SK-N-SH (cell line): ENCODE measurements at regions not wholly inside any gene's neighbourhood (a gene's known extent, or its start where the extent isn't known, plus 50 kb on each side); places are given as distances from the start of the nearest gene placed in this dataset.

Source experiments
- CTCF ChIA-PET: fragments of 300-600, 350-600 bp; formaldehyde crosslinking; extraction: SDS; loops from one replicate; lab custom pipeline; 2021; lab: Yijun Ruan, JAX
- POLR2A ChIA-PET: fragments of 350-600 bp; sonication (Branson Sonifier 250); formaldehyde crosslinking; extraction: SDS; loops from one replicate; lab custom pipeline; 2020; ENCODE audit warnings: antibody characterized with exemption, inconsistent platforms; lab: Yijun Ruan, JAX
- DNase-seq: peaks from one replicate; pipeline ENCODE4 v3.0.0; 2012
- H2AFZ ChIP-seq: fragments of 200-600 bp; sonication (generic); 2 replicates; pipeline ENCODE4 v1.8.1; 2016; ENCODE audit warnings: antibody characterized with exemption, mild to moderate bottlenecking, low read depth
- H3F3A ChIP-seq: fragments of 200-600 bp; sonication (generic); replicated peaks from 2 replicates; pipeline ENCODE3; 2016; ENCODE audit warnings: antibody characterized with exemption, mild to moderate bottlenecking; ENCODE audit not compliant: insufficient read depth
- H3K27ac ChIP-seq, 2 experiments: fragments of 200-500 bp in 1 of 2; fragments of 200-600 bp in 1 of 2; sonication (Bioruptor generic) in 1 of 2; sonication (generic), shearing (Covaris generic) in 1 of 2; 2 replicates each; pipeline versions ENCODE4 v1.5.1 to v1.6.1; 2014 to 2016; ENCODE audit warnings: low read depth in 2 of 2, inconsistent platforms in 1 of 2, low read length in 1 of 2, mild to moderate bottlenecking in 1 of 2, mixed read lengths in 1 of 2
- H3K27me3 ChIP-seq: fragments of 200-600 bp; sonication (generic), shearing (Covaris generic); 2 replicates; pipeline ENCODE4 v1.6.1; 2016; ENCODE audit warnings: mixed run types; ENCODE audit not compliant: insufficient read depth
- H3K36me3 ChIP-seq, 2 experiments: fragments of 200-500 bp in 1 of 2; fragments of 200-600 bp in 1 of 2; sonication (Bioruptor generic) in 1 of 2; sonication (generic) in 1 of 2; replicated peaks in 1 of 2; 2 replicates each; pipeline versions ENCODE3 to v1.5.1; 2014 to 2016; ENCODE audit warnings: low read length in 1 of 2, mild to moderate bottlenecking in 1 of 2; ENCODE audit not compliant: insufficient read depth in 2 of 2, control insufficient read depth in 1 of 2
- H3K4me1 ChIP-seq, 2 experiments: fragments of 200-500 bp in 1 of 2; fragments of 200-600 bp in 1 of 2; sonication (Bioruptor generic) in 1 of 2; sonication (generic), shearing (Covaris generic) in 1 of 2; 2 replicates each; pipeline versions ENCODE4 v1.5.1 to v1.6.1; 2014 to 2016; ENCODE audit warnings: low read depth in 1 of 2, low read length in 1 of 2, mixed run types in 1 of 2; ENCODE audit not compliant: insufficient read depth in 2 of 2, control insufficient read depth in 1 of 2
- H3K4me2 ChIP-seq: fragments of 200-600 bp; sonication (generic), shearing (Covaris generic); 2 replicates; pipeline ENCODE4 v1.6.1; 2017; ENCODE audit warnings: mixed run types
- H3K4me3 ChIP-seq, 2 experiments: fragments of 200-500 bp in 1 of 2; fragments of 200-600 bp in 1 of 2; sonication (Bioruptor generic) in 1 of 2; sonication (generic), shearing (Covaris generic) in 1 of 2; 2 replicates each; pipeline versions ENCODE4 v1.5.1 to v1.8.1; 2014 to 2016; ENCODE audit warnings: low read depth in 2 of 2, inconsistent platforms in 1 of 2, low read length in 1 of 2, mild to moderate bottlenecking in 1 of 2, mixed read lengths in 1 of 2, moderate library complexity in 1 of 2
- H3K79me2 ChIP-seq: fragments of 200-600 bp; sonication (generic); 2 replicates; pipeline ENCODE4 v1.8.1; 2017; ENCODE audit warnings: mild to moderate bottlenecking; ENCODE audit not compliant: insufficient read depth
- H3K9ac ChIP-seq: fragments of 200-600 bp; sonication (generic); 2 replicates; pipeline ENCODE4 v1.6.1; 2017; ENCODE audit warnings: mixed run types
- H3K9me2 ChIP-seq: fragments of 200-600 bp; sonication (generic); 2 replicates; pipeline ENCODE4 v1.6.1; 2017; ENCODE audit warnings: mixed run types
- H3K9me3 ChIP-seq: fragments of 200-600 bp; sonication (generic); 2 replicates; pipeline ENCODE4 v1.6.1; 2017; ENCODE audit warnings: mixed run types, mild to moderate bottlenecking, moderate library complexity
- H4K20me1 ChIP-seq: fragments of 200-600 bp; sonication (generic); 2 replicates; pipeline ENCODE4 v1.6.1; 2017; ENCODE audit warnings: mild to moderate bottlenecking, mixed run types; ENCODE audit not compliant: insufficient read depth
- CHD2 ChIP-seq: fragments of 150-350 bp; IDR thresholded peaks from 2 replicates; pipeline ENCODE4 v1.6.1; 2018; ENCODE audit warnings: low read length; ENCODE audit not compliant: partially characterized antibody
- EP300 ChIP-seq, 2 experiments: IDR thresholded peaks; 2 replicates each; pipeline versions ENCODE4 v1.4.0 to v1.6.1; 2012; ENCODE audit warnings: borderline replicate concordance in 1 of 2, low read depth in 1 of 2, low read length in 1 of 2
- EZH2phosphoT487 ChIP-seq: fragments of 200-600 bp; sonication (generic); IDR thresholded peaks from 2 replicates; pipeline ENCODE4 v1.6.1; 2017; ENCODE audit warnings: low read depth, mixed run types, mild to moderate bottlenecking, antibody characterized with exemption, moderate library complexity, borderline replicate concordance
- FOSL2 ChIP-seq: IDR thresholded peaks from 2 replicates; pipeline ENCODE4 v1.4.0; 2012; ENCODE audit warnings: low read depth, mild to moderate bottlenecking, moderate library complexity, borderline replicate concordance
- FOXJ3 ChIP-seq: sonication (generic); formaldehyde crosslinking; IDR thresholded peaks from 2 replicates; pipeline ENCODE4 v1.5.1; 2020; ENCODE audit warnings: mild to moderate bottlenecking, missing genetic modification reagents
- FOXM1 ChIP-seq: IDR thresholded peaks from 2 replicates; pipeline ENCODE4 v1.4.0; 2012; ENCODE audit warnings: low read depth, mild to moderate bottlenecking
- GABPA ChIP-seq: IDR thresholded peaks from 2 replicates; pipeline ENCODE4 v1.4.0; 2012; ENCODE audit warnings: low read depth, mild to moderate bottlenecking
- MXI1 ChIP-seq: IDR thresholded peaks from 2 replicates; pipeline ENCODE4 v1.6.1; 2012; ENCODE audit warnings: mild to moderate bottlenecking, low read depth, low read length, improper control_type of control experiment
- NFIC ChIP-seq: IDR thresholded peaks from 2 replicates; pipeline ENCODE4 v1.4.0; 2012; ENCODE audit warnings: borderline replicate concordance
- NRF1 ChIP-seq: IDR thresholded peaks from 2 replicates; pipeline ENCODE4 v1.6.1; 2012; ENCODE audit warnings: low read depth, mild to moderate bottlenecking, low read length
- PBX3 ChIP-seq: IDR thresholded peaks from 2 replicates; pipeline ENCODE4; 2012
- RAD21 ChIP-seq: IDR thresholded peaks from 2 replicates; pipeline ENCODE4 v1.6.1; 2012; ENCODE audit warnings: mild to moderate bottlenecking, low read length
- SMC3 ChIP-seq: IDR thresholded peaks from 2 replicates; pipeline ENCODE4 v1.6.1; 2012; ENCODE audit warnings: low read depth, low read length, improper control_type of control experiment
- TAF1 ChIP-seq: IDR thresholded peaks from 2 replicates; pipeline ENCODE4 v1.6.1; 2012; ENCODE audit warnings: low read depth, mild to moderate bottlenecking, low read length, moderate library complexity, borderline replicate concordance
- WGBS: methylation state at CpG from one replicate; pipeline ENCODE4 v1.1.6; 2017; ENCODE audit warnings: low lambda C conversion rate; 5-methylcytosine and 5-hydroxymethylcytosine counted together
- TF ChIP-seq, protein P1 (sequence below): fragments of 150-350 bp; IDR thresholded peaks from 2 replicates; pipeline ENCODE4 v1.6.1; 2017; ENCODE audit warnings: antibody characterized with exemption, low read length, low read depth, borderline replicate concordance
- TF ChIP-seq, protein P2 (sequence below): IDR thresholded peaks from 2 replicates; pipeline ENCODE4 v1.4.0; 2012; ENCODE audit warnings: low read depth, borderline replicate concordance
- TF ChIP-seq, protein P3 (sequence below): IDR thresholded peaks from 2 replicates; pipeline ENCODE4 v1.6.1; 2012; ENCODE audit warnings: mild to moderate bottlenecking, low read depth, low read length, moderate library complexity

DNA sequence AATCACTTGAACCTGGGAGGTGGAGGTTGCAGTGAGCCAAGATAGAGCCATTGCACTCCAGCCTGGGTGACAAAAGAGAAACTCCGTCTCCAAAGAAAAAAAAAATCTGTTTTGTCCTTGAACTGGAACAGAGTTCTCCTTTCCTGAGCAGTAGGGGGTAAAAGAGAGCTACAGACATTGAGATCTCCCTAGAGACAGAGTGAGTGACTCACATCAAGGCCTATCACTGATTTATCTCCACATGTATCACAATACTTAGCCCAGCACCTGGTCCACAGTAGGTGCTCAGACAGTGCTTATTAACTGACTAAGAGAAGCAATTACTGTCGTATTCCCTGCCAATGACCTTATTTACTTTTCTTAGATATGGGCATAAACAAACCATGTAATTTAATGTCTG is 354.1 kb upstream of the C1orf87 start:
- Histone ChIP-seq H3K4me2 (no peak overlapping the region), H3K27ac (no peak overlapping the region), H3K79me2 (no peaks in the 10 kb centered on the region), H3K27me3 (no peaks in the 10 kb centered on the region), H3F3A (no peaks in the 10 kb centered on the region), H4K20me1 (no peaks in the 10 kb centered on the region), H3K36me3 (no peaks in the 10 kb centered on the region), H2AFZ (no peak overlapping the region), H3K9ac (no peak overlapping the region), H3K4me1 (no peaks in the 10 kb centered on the region; a peak in 1 of 4 replicates), H3K9me3 (no peaks in the 10 kb centered on the region), H3K9me2 (no peaks in the 10 kb centered on the region), H3K4me3 (no peak overlapping the region)
- ChIA-PET POLR2A (no interaction called here), CTCF (no interaction called here)
- whole genome bisulfite sequencing = 49% methylated on average over 2 of the region's 2 CpGs
- DNase-seq = no peak
- TF ChIP-seq SMC3 (no peak), TAF1 (no peak), EZH2phosphoT487 (no peak), FOXJ3 (CRISPR knock-in tag) (no peak), NRF1 (no peak)
- TF ChIP-seq, protein P1, sequence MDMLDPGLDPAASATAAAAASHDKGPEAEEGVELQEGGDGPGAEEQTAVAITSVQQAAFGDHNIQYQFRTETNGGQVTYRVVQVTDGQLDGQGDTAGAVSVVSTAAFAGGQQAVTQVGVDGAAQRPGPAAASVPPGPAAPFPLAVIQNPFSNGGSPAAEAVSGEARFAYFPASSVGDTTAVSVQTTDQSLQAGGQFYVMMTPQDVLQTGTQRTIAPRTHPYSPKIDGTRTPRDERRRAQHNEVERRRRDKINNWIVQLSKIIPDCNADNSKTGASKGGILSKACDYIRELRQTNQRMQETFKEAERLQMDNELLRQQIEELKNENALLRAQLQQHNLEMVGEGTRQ = no peak
- TF ChIP-seq, protein P2, sequence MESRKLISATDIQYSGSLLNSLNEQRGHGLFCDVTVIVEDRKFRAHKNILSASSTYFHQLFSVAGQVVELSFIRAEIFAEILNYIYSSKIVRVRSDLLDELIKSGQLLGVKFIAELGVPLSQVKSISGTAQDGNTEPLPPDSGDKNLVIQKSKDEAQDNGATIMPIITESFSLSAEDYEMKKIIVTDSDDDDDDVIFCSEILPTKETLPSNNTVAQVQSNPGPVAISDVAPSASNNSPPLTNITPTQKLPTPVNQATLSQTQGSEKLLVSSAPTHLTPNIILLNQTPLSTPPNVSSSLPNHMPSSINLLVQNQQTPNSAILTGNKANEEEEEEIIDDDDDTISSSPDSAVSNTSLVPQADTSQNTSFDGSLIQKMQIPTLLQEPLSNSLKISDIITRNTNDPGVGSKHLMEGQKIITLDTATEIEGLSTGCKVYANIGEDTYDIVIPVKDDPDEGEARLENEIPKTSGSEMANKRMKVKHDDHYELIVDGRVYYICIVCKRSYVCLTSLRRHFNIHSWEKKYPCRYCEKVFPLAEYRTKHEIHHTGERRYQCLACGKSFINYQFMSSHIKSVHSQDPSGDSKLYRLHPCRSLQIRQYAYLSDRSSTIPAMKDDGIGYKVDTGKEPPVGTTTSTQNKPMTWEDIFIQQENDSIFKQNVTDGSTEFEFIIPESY = no peak

DNA sequence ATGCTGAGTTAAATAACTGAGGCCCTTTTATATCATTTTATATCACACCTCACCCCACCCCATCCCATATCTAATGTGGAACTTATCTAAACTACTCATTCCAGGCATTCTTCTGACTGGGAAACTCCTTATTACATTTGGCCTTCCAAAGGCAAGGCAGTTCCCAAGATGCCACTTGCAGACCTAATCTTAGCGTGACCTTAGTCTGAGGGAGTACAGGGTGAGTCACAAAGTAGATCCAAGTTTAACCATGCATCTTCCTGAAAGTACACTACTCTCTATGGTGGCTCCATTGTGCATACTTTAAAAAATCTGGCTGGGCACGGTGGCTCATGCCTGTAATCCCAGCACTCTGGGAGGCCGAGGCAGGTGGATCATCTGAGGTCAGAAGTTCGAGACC is 353.6 kb upstream of the C1orf87 start:
- Histone ChIP-seq H3K36me3 (no peaks in the 10 kb centered on the region), H3K4me1 (no peaks in the 10 kb centered on the region; a peak in 1 of 4 replicates), H3K27ac (no peak overlapping the region), H3K4me2 (no peak overlapping the region), H2AFZ (no peak overlapping the region), H3K9me3 (no peaks in the 10 kb centered on the region), H4K20me1 (no peaks in the 10 kb centered on the region), H3K4me3 (no peak overlapping the region), H3K27me3 (no peaks in the 10 kb centered on the region), H3K9me2 (no peaks in the 10 kb centered on the region), H3F3A (no peaks in the 10 kb centered on the region), H3K9ac (no peak overlapping the region), H3K79me2 (no peaks in the 10 kb centered on the region)
- WGBS = 43% methylated on average over 4 of the region's 4 CpGs
- CTCF ChIA-PET = no interaction called here
- DNase-seq = no peak
- POLR2A ChIA-PET = no interaction called here
- no peak for TF ChIP-seq RAD21
- TF ChIP-seq, protein P3, sequence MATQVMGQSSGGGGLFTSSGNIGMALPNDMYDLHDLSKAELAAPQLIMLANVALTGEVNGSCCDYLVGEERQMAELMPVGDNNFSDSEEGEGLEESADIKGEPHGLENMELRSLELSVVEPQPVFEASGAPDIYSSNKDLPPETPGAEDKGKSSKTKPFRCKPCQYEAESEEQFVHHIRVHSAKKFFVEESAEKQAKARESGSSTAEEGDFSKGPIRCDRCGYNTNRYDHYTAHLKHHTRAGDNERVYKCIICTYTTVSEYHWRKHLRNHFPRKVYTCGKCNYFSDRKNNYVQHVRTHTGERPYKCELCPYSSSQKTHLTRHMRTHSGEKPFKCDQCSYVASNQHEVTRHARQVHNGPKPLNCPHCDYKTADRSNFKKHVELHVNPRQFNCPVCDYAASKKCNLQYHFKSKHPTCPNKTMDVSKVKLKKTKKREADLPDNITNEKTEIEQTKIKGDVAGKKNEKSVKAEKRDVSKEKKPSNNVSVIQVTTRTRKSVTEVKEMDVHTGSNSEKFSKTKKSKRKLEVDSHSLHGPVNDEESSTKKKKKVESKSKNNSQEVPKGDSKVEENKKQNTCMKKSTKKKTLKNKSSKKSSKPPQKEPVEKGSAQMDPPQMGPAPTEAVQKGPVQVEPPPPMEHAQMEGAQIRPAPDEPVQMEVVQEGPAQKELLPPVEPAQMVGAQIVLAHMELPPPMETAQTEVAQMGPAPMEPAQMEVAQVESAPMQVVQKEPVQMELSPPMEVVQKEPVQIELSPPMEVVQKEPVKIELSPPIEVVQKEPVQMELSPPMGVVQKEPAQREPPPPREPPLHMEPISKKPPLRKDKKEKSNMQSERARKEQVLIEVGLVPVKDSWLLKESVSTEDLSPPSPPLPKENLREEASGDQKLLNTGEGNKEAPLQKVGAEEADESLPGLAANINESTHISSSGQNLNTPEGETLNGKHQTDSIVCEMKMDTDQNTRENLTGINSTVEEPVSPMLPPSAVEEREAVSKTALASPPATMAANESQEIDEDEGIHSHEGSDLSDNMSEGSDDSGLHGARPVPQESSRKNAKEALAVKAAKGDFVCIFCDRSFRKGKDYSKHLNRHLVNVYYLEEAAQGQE = no peak
- TF ChIP-seq MXI1 = no peak
- TF ChIP-seq PBX3 = no peak
- TF ChIP-seq FOXM1 = no peak
- no peak for TF ChIP-seq FOSL2
- no peak for TF ChIP-seq CHD2
- no peak for TF ChIP-seq GABPA
- no peak for TF ChIP-seq NFIC
- no peak for TF ChIP-seq EP300 (IDR thresholded peaks at IDR 0.05; ENCODE audit: borderline replicate concordance in 1 of 2, low read depth in 1 of 2, low read length in 1 of 2)
- TF ChIP-seq, protein P2 = no peak
